SU-DHL-6 (cell line): ENCODE measurements at regions not wholly inside any gene's neighbourhood (a gene's known extent, or its start where the extent isn't known, plus 50 kb on each side); places are given as distances from the start of the nearest gene placed in this dataset.

Experiments used
- H2AFZ ChIP-seq: fragments of 200-600 bp; sonication (generic); 2 replicates; pipeline ENCODE4 v1.6.1; 2014; ENCODE audit warnings: low read depth, mild to moderate bottlenecking, moderate library complexity, mixed read lengths, antibody characterized with exemption, low read length; ENCODE audit not compliant: severe bottlenecking
- H3F3A ChIP-seq: fragments of 200-600 bp; shearing (Covaris generic); 2 replicates; pipeline ENCODE4 v1.6.0; 2016; ENCODE audit warnings: antibody characterized with exemption, mild to moderate bottlenecking; ENCODE audit not compliant: insufficient read depth
- H3K27ac ChIP-seq: fragments of 200-600 bp; sonication (generic); 2 replicates; pipeline ENCODE4 v1.5.1; 2016; ENCODE audit warnings: low read depth, mild to moderate bottlenecking, low read length, moderate library complexity, mixed read lengths
- H3K27me3 ChIP-seq: fragments of 200-600 bp; sonication (generic), shearing (Covaris generic); 2 replicates; pipeline ENCODE4 v1.6.0; 2014; ENCODE audit warnings: mild to moderate bottlenecking, low read length
- H3K36me3 ChIP-seq: fragments of 200-600 bp; sonication (generic); 2 replicates; pipeline ENCODE4 v1.6.1; 2014; ENCODE audit warnings: mild to moderate bottlenecking, low read length, mixed read lengths
- H3K4me2 ChIP-seq: fragments of 300-600, 200-600 bp; shearing (Covaris generic), sonication (generic); 2 replicates; pipeline ENCODE4 v1.6.0; 2014; ENCODE audit warnings: low read length, low read depth, mild to moderate bottlenecking; ENCODE audit not compliant: poor library complexity, severe bottlenecking
- H3K4me3 ChIP-seq: fragments of 200-600 bp; sonication (generic); 2 replicates; pipeline ENCODE4 v1.5.1; 2014; ENCODE audit warnings: antibody characterized with exemption, low read length, mild to moderate bottlenecking, mixed read lengths; ENCODE audit not compliant: insufficient read depth, poor library complexity, severe bottlenecking
- H3K79me2 ChIP-seq: fragments of 200-600 bp; sonication (generic); 2 replicates; pipeline ENCODE4 v1.6.1; 2014; ENCODE audit warnings: mild to moderate bottlenecking, low read length, moderate library complexity; ENCODE audit not compliant: insufficient read depth
- H3K9ac ChIP-seq: fragments of 200-600 bp; sonication (generic); 2 replicates; pipeline ENCODE4 v1.7.0; 2014; ENCODE audit warnings: mild to moderate bottlenecking, low read length
- H3K9me2 ChIP-seq: fragments of 200-600 bp; sonication (generic); replicated peaks from 2 replicates; pipeline ENCODE4 v1.6.1; 2014; ENCODE audit warnings: low read length; ENCODE audit not compliant: insufficient read depth
- H3K9me3 ChIP-seq: fragments of 200-600 bp; sonication (generic); 2 replicates; pipeline ENCODE4 v1.6.1; 2014; ENCODE audit warnings: low read length, mixed read lengths; ENCODE audit not compliant: insufficient read depth
- H4K20me1 ChIP-seq: fragments of 200-600 bp; sonication (generic); 2 replicates; pipeline ENCODE4 v1.6.1; 2014; ENCODE audit warnings: low read depth, mild to moderate bottlenecking, antibody characterized with exemption, low read length, moderate library complexity, mixed read lengths
- CTCF ChIP-seq: fragments of 200-600 bp; sonication (generic); IDR thresholded peaks from one replicate; pipeline ENCODE4 v1.5.1; 2017; ENCODE audit warnings: antibody characterized with exemption, mild to moderate bottlenecking, low read length, moderate library complexity; ENCODE audit not compliant: insufficient read depth, poor library complexity, severe bottlenecking
- EZH2phosphoT487 ChIP-seq: fragments of 200-600 bp; sonication (generic), shearing (Covaris generic); conservative IDR thresholded peaks from 2 replicates; pipeline ENCODE4 v1.6.1; 2018; ENCODE audit warnings: mild to moderate bottlenecking, antibody characterized with exemption, low read length, moderate library complexity, mixed read lengths

- Histone ChIP-seq H3K4me3 (no peak overlapping the region), H3F3A (no peaks in the 10 kb centered on the region), H3K9me2 (no peaks in the 10 kb centered on the region), H4K20me1 (no peaks in the 10 kb centered on the region), H3K36me3 (no peaks in the 10 kb centered on the region), H3K79me2 (no peaks in the 10 kb centered on the region), H3K27ac (no peak overlapping the region), H3K4me2 (no peak overlapping the region), H3K9ac (no peak overlapping the region), H3K9me3 (no peaks in the 10 kb centered on the region), H3K27me3 (no peaks in the 10 kb centered on the region), H2AFZ (no peak overlapping the region)
- TF ChIP-seq EZH2phosphoT487 (no peak), CTCF (no peak)
Observed at GRCh38 chr1:43083375-43083891, 88.7 kb downstream of the EBNA1BP2 start.

GRCh38 chr1:43082740-43083139 is 89.3 kb downstream of the EBNA1BP2 start:
- Histone ChIP-seq H3K9me2 (no peaks in the 10 kb centered on the region), H3K9ac (no peak overlapping the region), H4K20me1 (no peaks in the 10 kb centered on the region), H3K4me3 (no peak overlapping the region), H2AFZ (no peak overlapping the region), H3K79me2 (no peaks in the 10 kb centered on the region), H3F3A (no peaks in the 10 kb centered on the region), H3K4me2 (no peak overlapping the region), H3K27ac (no peak overlapping the region), H3K36me3 (no peaks in the 10 kb centered on the region), H3K9me3 (no peaks in the 10 kb centered on the region), H3K27me3 (no peaks in the 10 kb centered on the region)
- TF ChIP-seq EZH2phosphoT487 (no peak), CTCF (no peak)

GRCh38 chr1:43077273-43077672 is 94.8 kb downstream of the EBNA1BP2 start:
- Histone ChIP-seq H3F3A (peaks cover 2% of the 10 kb centered on the region; the same call in 1 of the 2 replicates), H3K4me3 (no peak overlapping the region), H3K9me2 (no peaks in the 10 kb centered on the region), H2AFZ (no peak overlapping the region), H3K9me3 (no peaks in the 10 kb centered on the region), H3K9ac (no peak overlapping the region), H3K27me3 (no peaks in the 10 kb centered on the region), H3K36me3 (no peaks in the 10 kb centered on the region), H3K79me2 (no peaks in the 10 kb centered on the region), H3K4me2 (no peak overlapping the region), H4K20me1 (no peaks in the 10 kb centered on the region), H3K27ac (no peak overlapping the region)
- TF ChIP-seq CTCF (no peak), EZH2phosphoT487 (no peak)

- Histone ChIP-seq H3K4me3 (no peak overlapping the region), H3K4me2 (no peak overlapping the region), H3K27me3 (no peaks in the 10 kb centered on the region), H3K9me3 (no peaks in the 10 kb centered on the region), H2AFZ (no peak overlapping the region), H4K20me1 (no peaks in the 10 kb centered on the region), H3F3A (peaks cover 5% of the 10 kb centered on the region; the same call in 1 of the 2 replicates), H3K27ac (no peak overlapping the region), H3K79me2 (no peaks in the 10 kb centered on the region), H3K9ac (no peak overlapping the region), H3K9me2 (no peaks in the 10 kb centered on the region), H3K36me3 (no peaks in the 10 kb centered on the region)
- no peak for TF ChIP-seq EZH2phosphoT487
- TF ChIP-seq CTCF = no peak
Observed at GRCh38 chr1:43074709-43075108, 97.4 kb downstream of the EBNA1BP2 start.
